ENCODE measurements at regions not wholly inside any gene's neighbourhood (a gene's known extent, or its start where the extent isn't known, plus 50 kb on each side); places are given as distances from the start of the nearest gene placed in this dataset.
A peak's percentile ranks its signal among the peaks of the same experiment; 100 is the strongest.

GRCh38 chr2:235371018-235371417 lies 122.8 kb upstream of the AGAP1 start:
- DNase-seq, result no peak

DNA sequence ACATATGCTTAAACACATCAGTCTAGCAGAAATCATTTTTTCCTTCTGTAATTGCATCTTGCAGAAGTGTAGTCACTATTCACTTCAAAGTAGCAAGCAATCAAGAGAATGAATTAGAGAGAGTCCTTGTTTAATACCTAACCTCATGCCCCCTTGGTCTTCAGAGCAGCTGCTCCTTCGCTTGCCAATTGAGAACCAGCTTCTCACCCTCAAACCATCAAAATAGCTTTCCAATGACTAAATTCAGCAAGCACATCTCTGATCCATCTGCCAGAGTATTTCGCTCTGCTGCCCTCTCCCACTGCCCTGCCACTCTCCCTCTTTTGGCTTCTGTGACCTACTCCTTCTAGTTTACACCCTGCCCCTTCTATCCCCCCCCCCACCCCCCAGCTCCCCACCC lies 120.7 kb upstream of the AGAP1 start:
- no peak for DNase-seq

GRCh38 chr2:235377176-235377575 lies 116.7 kb upstream of the AGAP1 start:
- no peak for DNase-seq

DNA sequence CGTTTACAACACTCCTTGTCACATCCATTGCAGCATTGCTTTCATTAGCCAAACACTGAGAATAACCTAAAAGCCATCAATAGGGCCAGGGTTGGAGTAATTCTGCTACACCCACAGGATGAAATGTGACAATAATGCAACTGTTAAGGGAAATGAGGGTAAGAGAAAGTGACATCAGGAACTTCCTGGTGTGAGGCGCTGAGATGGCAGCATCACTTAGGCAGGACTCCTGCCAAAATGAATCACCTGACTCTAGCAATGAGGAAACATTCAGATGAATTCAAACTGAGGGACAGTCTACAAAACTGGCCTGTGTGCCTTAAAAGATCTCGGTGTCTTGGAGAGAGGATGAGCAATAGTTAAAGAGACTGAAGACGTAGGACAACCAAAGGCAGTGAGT lies 115.6 kb upstream of the AGAP1 start:
- no peak for DNase-seq

DNA sequence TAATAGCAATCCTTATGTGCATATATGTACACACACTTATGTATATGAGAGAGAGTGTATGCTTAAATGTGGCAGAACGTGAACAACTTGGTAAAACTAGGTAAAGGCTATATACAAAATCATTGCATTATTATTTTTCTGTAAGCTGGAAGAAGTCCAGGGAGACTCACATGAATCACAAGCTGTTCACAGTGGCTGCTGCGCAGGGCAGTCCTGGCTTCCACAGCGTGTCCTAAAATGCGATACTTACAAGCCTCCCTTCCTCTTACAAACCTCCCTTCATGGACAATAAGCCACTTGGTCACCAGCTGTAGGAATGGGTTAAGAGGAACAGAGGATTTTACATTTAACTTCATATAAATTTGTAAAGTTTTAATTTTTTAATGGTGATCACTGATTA lies 114.9 kb upstream of the AGAP1 start:
- no peak for DNase-seq

DNA sequence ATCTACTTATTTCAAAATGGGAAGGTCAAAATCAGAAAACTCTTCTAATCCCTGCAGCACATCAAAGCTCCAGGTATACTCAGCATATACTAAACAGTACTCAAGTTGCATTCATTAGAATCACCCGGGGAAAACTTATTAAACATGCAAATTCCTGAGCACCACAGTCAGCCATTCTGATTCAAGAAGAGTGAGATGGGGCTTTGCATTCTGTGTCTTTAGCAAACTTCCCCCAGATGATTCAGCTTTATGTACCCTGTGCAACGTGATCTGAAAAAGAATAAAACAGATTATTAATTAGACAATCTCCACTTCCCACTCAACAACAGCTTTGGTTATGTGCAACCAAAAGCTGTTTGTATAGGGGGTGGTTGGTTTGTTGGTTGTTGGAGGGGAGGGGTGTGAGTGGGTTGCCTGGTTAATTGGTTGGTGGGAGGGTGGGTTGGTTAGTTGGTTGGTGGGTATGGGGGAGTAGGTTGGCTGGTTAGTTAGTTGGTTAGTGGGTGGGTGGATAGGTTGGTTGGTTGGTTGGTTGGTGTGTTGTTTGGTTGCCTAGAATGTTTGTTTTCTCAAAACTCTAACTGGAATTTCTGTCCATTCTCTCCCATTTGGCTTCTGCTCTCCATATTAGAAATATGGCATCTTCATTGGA lies 112.5 kb upstream of the AGAP1 start:
- no peak for DNase-seq

DNA sequence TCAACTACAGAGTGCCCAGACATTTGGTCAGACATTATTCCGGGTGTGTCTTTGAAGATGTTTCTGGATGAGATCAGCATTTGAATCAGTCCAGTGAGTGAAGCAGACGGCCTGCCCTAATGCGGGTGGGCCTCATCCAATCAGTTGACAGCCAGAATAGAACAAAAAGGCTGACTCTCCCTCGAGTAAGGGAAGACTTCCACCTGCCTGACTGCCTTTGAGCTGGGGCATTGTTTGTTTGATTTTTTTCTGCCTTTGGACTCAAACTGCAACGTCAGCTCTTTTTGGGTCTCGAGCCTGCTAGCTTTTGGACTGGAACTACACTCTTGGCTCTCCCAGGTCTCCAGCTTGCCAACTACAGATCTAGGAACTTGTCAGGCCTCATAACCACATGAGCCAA lies 111.7 kb upstream of the AGAP1 start:
- DNase-seq, result no peak

DNA sequence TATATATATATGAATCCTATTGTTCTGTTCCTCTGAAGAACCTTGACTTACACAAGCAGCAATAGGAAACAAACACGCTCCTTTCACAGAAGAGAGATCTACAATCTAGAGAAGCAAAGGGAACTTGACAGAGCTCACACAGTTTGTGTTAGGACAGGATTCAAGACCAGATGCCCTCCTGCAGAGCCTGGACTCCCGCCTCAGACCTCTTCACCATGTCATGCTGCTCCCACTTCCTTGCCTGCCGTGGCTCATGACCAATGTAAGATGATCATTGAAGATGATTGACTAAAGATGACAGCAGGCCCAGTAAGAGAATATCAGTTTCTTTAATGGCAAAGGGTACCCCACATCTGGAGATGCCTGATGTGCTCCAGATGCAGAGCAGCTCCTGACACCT lies 111.2 kb upstream of the AGAP1 start:
- DNase-seq, result no peak

DNA sequence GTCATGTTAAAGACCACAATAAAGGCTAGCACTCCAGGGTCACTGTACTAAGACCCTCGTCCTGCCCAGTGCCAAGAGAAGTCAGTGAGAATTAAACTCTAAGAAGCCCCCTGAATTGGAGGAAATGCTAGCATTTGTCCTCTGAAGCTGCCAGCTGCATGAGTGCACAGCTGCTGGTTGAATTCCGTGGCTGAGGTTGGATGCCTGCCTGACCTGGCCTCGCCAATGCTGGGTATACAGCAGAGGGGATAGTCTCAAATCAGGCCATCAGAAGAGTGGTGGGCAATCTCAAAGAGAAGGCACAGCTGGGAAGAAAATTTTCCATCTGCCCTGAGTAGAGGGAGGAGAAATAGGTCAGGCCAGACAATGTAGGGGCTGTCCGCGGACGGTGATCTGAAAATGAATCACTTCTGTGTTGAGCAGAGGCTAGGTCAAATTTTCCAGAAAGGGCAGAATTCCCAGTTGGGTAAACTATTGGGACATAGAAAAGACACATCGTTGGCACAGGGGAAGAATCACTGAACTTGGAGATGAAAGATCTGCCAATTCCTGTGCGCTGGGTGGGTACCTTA lies 110.5 kb upstream of the AGAP1 start:
- no peak for DNase-seq

GRCh38 chr2:235384624-235385023 lies 109.2 kb upstream of the AGAP1 start:
- no peak for DNase-seq

- no peak for DNase-seq
Observed at GRCh38 chr2:235389626-235390025, 104.2 kb upstream of the AGAP1 start.

- DNase-seq, result peak; percentile 54
Observed at GRCh38 chr2:235390108-235390815, 103.6 kb upstream of the AGAP1 start.

GRCh38 chr2:235390816-235391194 lies 103.0 kb upstream of the AGAP1 start:
- no peak for DNase-seq

- no peak for DNase-seq
Observed at GRCh38 chr2:235391921-235392615, 101.8 kb upstream of the AGAP1 start.

DNA sequence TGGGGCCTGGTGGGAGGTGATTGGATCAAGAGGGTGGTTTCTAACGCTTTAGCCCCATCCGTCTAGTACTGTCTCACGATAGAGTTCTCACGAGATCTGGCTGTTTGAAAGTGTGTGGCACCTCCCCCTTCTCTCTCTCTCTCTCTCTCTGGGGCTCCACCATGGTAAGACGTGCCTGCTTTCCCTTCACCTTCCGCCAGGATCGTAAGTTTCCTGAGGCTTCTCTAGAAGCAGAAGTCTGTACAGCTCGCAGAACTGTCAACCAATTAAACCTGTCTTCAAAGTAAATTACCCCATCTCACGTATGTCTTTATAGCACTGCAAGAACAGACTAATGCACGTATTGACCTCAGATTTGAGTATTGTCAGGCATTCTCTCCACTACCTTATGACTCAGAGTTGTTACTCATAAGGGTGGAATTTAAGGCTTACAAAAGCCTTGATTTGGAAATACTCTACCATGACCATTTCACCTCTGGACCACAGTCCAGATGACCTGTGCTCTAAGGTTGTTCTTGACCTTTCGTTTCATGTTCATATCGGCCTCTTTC lies 99.5 kb upstream of the AGAP1 start:
- no peak for DNase-seq

DNA sequence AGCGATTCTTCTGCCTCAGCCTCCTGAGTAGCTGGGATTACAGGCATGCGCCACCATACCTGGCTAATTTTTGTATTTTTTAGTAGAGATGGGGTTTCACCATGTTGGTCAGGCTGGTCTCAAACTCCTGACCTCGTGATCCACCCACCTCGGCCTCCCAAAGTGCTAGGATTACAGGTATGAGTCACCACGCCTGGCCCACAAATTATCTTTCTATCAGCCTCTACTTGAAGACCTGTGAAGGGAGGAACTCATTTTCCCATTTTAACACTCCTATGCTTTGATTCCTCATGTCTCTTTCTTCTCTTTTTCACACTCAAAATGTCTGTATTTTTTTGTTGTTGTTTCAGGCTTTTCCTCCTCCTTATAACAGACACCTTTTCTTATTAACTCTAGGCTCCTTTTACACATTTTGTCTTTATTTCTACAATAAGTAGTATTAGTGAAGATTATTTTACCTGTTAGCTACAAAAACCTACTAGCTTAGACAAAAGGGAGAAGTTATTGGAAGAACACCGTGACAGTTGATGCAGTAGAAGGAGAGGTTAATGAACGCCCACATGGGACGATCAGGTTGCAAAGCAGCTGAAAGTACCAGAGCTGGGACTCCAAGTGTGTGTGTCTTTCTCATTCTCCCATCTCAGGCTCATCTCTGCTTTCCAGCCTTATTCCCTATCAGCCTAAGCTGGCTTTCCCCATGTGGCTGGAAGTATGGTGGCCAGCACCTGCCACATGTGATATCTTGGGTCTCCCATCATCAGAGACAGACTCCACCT lies 97.6 kb upstream of the AGAP1 start:
- DNase-seq, result no peak

DNA sequence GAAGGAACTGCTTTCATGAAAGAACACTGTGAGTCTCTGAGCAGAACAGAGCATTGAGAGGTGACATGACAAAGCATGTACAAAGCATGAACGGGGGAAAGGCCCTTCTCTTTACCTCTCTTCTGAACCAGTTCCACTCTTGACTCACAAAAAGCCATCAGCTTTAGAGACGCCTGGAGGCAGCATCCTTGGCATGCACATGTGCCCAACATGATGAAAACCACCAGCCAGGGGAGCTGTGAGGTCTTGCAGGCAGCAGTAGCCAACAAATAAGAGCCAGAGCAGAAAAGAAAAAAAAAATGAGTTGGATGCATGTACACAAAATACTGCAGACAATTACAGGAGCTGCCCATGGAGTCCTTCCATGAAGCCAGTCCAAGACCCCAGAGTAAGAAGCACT lies 95.5 kb upstream of the AGAP1 start:
- DNase-seq, result no peak

- no peak for DNase-seq
Observed at GRCh38 chr2:235399895-235400294, 93.9 kb upstream of the AGAP1 start.

GRCh38 chr2:235402422-235402821 lies 91.4 kb upstream of the AGAP1 start:
- no peak for DNase-seq

GRCh38 chr2:235405612-235406361 lies 88.1 kb upstream of the AGAP1 start:
- no peak for DNase-seq

GRCh38 chr2:235406430-235406829 lies 87.4 kb upstream of the AGAP1 start:
- DNase-seq, result no peak

- no peak for DNase-seq
Observed at GRCh38 chr2:235411905-235412485, 81.8 kb upstream of the AGAP1 start.
